ENCODE measurements at regions not wholly inside any gene's neighbourhood (a gene's known extent, or its start where the extent isn't known, plus 50 kb on each side); places are given as distances from the start of the nearest gene placed in this dataset.

DNA sequence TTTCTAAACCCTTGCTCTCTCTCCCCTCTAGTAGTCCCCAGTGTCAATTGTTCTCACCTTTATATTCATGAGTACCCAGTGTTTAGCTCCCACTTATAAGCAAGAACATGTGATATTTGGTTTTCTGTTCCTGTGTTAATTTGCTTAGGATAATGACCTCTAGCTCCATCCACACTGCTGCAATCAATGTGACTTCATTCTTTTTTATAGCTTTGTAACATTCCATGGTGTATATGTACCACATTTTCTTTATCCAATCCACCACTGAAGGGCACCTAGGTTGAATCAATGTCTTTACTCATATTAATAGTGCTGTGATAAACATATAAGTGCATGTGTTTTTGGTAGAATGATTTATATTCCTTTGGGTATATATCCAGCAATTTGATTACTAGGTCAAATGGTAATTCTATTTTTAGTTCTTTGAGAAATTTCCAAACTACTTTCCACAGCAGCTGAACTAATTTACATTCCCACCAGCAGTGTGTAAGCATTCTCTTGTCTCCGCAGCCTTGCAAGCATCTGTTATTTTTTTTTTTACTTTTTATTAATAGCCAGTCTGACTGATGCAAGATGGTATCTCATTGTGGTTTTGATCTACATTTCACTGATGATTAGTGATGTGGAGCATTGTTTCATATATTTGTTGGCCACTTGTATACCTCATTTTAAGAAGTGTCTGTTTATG lies 277.8 kb downstream of the LTN1 start:
- TF ChIP-seq POLR2AphosphoS5 (IDR thresholded peaks at IDR 0.05; ENCODE audit: low read depth) (no peak), EZH2phosphoT487 (IDR thresholded peaks at IDR 0.05; ENCODE audit: unreplicated experiment) (no peak), CREB1 (CRISPR knock-in tag; IDR thresholded peaks at IDR 0.05; ENCODE audit: low read depth) (no peak)
- TF ChIP-seq, protein P1, sequence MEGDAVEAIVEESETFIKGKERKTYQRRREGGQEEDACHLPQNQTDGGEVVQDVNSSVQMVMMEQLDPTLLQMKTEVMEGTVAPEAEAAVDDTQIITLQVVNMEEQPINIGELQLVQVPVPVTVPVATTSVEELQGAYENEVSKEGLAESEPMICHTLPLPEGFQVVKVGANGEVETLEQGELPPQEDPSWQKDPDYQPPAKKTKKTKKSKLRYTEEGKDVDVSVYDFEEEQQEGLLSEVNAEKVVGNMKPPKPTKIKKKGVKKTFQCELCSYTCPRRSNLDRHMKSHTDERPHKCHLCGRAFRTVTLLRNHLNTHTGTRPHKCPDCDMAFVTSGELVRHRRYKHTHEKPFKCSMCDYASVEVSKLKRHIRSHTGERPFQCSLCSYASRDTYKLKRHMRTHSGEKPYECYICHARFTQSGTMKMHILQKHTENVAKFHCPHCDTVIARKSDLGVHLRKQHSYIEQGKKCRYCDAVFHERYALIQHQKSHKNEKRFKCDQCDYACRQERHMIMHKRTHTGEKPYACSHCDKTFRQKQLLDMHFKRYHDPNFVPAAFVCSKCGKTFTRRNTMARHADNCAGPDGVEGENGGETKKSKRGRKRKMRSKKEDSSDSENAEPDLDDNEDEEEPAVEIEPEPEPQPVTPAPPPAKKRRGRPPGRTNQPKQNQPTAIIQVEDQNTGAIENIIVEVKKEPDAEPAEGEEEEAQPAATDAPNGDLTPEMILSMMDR (conservative IDR thresholded peaks at IDR 0.05; ENCODE audit: low read depth in 2 of 2), result no peak

Measured in GM23338 (cell line).